Ovary (tissue), 7 donors: ENCODE measurements at regions not wholly inside any gene's neighbourhood (a gene's known extent, or its start where the extent isn't known, plus 50 kb on each side); places are given as distances from the start of the nearest gene placed in this dataset.

Experiments used
- DNase-seq, 5 donors: peaks; one replicate each; pipeline ENCODE4 v3.0.0-alpha.2; 2019 to 2020
- H3K27ac ChIP-seq, 2 donors: fragments of 200-600 bp; one replicate each; pipeline versions ENCODE4 v1.5.1 to v1.8.0; 2019 to 2022
- H3K27me3 ChIP-seq: fragments of 200-600 bp; one replicate; pipeline ENCODE4 v1.8.0; 2022
- H3K36me3 ChIP-seq: fragments of 200-600 bp; sonication (generic); one replicate; pipeline ENCODE4 v1.5.1; 2019
- H3K4me1 ChIP-seq: one replicate; pipeline ENCODE4 v1.8.1; 2013; ENCODE audit warnings: mild to moderate bottlenecking, moderate library complexity; ENCODE audit not compliant: insufficient read depth
- H3K4me3 ChIP-seq: fragments of 200-600 bp; sonication (generic); one replicate; pipeline ENCODE4 v1.5.1; 2017
- H3K9me3 ChIP-seq, 2 donors: fragments of 200-600 bp in 1 of 2; sonication (generic) in 1 of 2; one replicate each; pipeline versions ENCODE4 v1.5.1 to v1.8.1; 2013 to 2019; ENCODE audit warnings: mild to moderate bottlenecking in 1 of 2, moderate library complexity in 1 of 2
- CTCF ChIP-seq, 3 donors: fragments of 450-650 bp in 2 of 3; fragments of 200-600 bp in 1 of 3; IDR thresholded peaks; one replicate each; pipeline versions ENCODE4 v1.5.1 to v1.8.0; 2016 to 2022; ENCODE audit warnings: antibody characterized with exemption in 3 of 3, mild to moderate bottlenecking in 1 of 3
- EP300 ChIP-seq: sonication (generic); formaldehyde crosslinking; IDR thresholded peaks from one replicate; pipeline ENCODE4 v1.6.1; 2017; ENCODE audit warnings: antibody characterized with exemption
- POLR2A ChIP-seq: fragments of 450-650 bp; IDR thresholded peaks from one replicate; pipeline ENCODE4 v1.6.1; 2017; ENCODE audit warnings: antibody characterized with exemption, mild to moderate bottlenecking, moderate library complexity
- WGBS, 3 donors: extraction: QIAGEN DNeasy Blood & Tissue Kit in 1 of 3; methylation state at CpG; one replicate each; pipeline versions ENCODE4 v1.1.5 to v1.1.7; 2013 to 2017; 5-methylcytosine and 5-hydroxymethylcytosine counted together
- intact Hi-C, 4 donors: fragments of 100-400 bp; cut with DNase I; formaldehyde crosslinking; loops; one replicate each; pipeline versions ENCODE4 v1.11.0 to v1.15.1; 2022 to 2023
- donor health status: DM: no; HTN: no; CAD: no; lungs with moderate emphysema.
- donor health status: DM: no; HTN: no; CAD: no.
- donor health status: Bipolar disorder and iron deficiency.
- donor health status: DM: no; HTN: no; CAD: no.
- donor health status: DM: yes; HTN: yes; CAD: no.

GRCh38 chr2:143901185-143901842 is 618.6 kb downstream of the ZEB2 start:
- Histone ChIP-seq H3K27ac (no peak overlapping the region), H3K4me3 (no peak overlapping the region), H3K9me3 (no peaks in the 10 kb centered on the region), H3K4me1 (no peaks in the 10 kb centered on the region), H3K36me3 (no peaks in the 10 kb centered on the region), H3K27me3 (no peaks in the 10 kb centered on the region)
- WGBS, 3 donors: 62 to 81% (median 69%) methylated on average over 4 of the region's 4 CpGs
- no peak for DNase-seq
- TF ChIP-seq CTCF (IDR thresholded peaks at IDR 0.05): no peak
- no peak for TF ChIP-seq POLR2A
- TF ChIP-seq EP300: no peak
- intact Hi-C loops: no loop called here

GRCh38 chr2:143899987-143900386 is 619.9 kb downstream of the ZEB2 start:
- Histone ChIP-seq H3K4me3 (no peak overlapping the region), H3K36me3 (no peaks in the 10 kb centered on the region), H3K27ac (no peak overlapping the region), H3K9me3 (no peaks in the 10 kb centered on the region), H3K27me3 (no peaks in the 10 kb centered on the region), H3K4me1 (no peaks in the 10 kb centered on the region)
- intact Hi-C loops: no loop called here
- 93 to 96% (median 95%) methylated on average over 4 of the region's 4 CpGs for WGBS, 3 donors
- no peak for DNase-seq
- TF ChIP-seq CTCF (IDR thresholded peaks at IDR 0.05) (no peak), EP300 (no peak)

GRCh38 chr2:143893371-143893770 is 626.5 kb downstream of the ZEB2 start:
- 91 to 93% (median 91%) methylated on average over 3 of the region's 3 CpGs for WGBS, 3 donors
- H3K36me3 ChIP-seq: no peaks in the 10 kb centered on the region
- no peak for DNase-seq
- H3K27me3 ChIP-seq: no peaks in the 10 kb centered on the region
- TF ChIP-seq POLR2A (no peak), CTCF (IDR thresholded peaks at IDR 0.05) (no peak), EP300 (no peak)
- no peaks in the 10 kb centered on the region for H3K4me1 ChIP-seq
- intact Hi-C loops: loop anchor here in 1 of 4 donors (5.0 kb wide), 1 partner anchor 601 kb away; no protein-coding TSS in a partner anchor
- H3K9me3 ChIP-seq: no peaks in the 10 kb centered on the region
- no peak overlapping the region for H3K27ac ChIP-seq
- no peak overlapping the region for H3K4me3 ChIP-seq

- no peaks in the 10 kb centered on the region for H3K27me3 ChIP-seq
- no peaks in the 10 kb centered on the region for H3K9me3 ChIP-seq
- no peaks in the 10 kb centered on the region for H3K36me3 ChIP-seq
- 86 to 88% (median 88%) methylated on average over 7 of the region's 7 CpGs for WGBS, 3 donors
- no peaks in the 10 kb centered on the region for H3K4me1 ChIP-seq
- intact Hi-C loops: loop anchor here in 1 of 4 donors (5.0 kb wide), 1 partner anchor 600 kb away; no protein-coding TSS in a partner anchor
- H3K4me3 ChIP-seq: no peak overlapping the region
- DNase-seq: no peak
- no peak for TF ChIP-seq POLR2A
- TF ChIP-seq CTCF (IDR thresholded peaks at IDR 0.05): no peak
- no peak for TF ChIP-seq EP300
- H3K27ac ChIP-seq: no peak overlapping the region
Observed at GRCh38 chr2:143891879-143892308, 628.0 kb downstream of the ZEB2 start.
